Testis (tissue), 2 donors: ENCODE measurements at regions not wholly inside any gene's neighbourhood (a gene's known extent, or its start where the extent isn't known, plus 50 kb on each side); places are given as distances from the start of the nearest gene placed in this dataset.

ENCODE experiments used
- DNase-seq: peaks from one replicate; pipeline ENCODE4 v3.0.0-alpha.2; 2019
- H3K27ac ChIP-seq, 2 donors: fragments of 200-600 bp; sonication (generic); one replicate each; pipeline ENCODE4 v1.5.1; 2019
- H3K27me3 ChIP-seq: fragments of 200-600 bp; sonication (generic); one replicate; pipeline ENCODE4 v1.5.1; 2019
- H3K36me3 ChIP-seq: fragments of 200-600 bp; sonication (generic); one replicate; pipeline ENCODE4 v1.5.1; 2017; ENCODE audit warnings: low read depth; ENCODE audit errors: missing control alignments
- H3K4me1 ChIP-seq: fragments of 200-600 bp; sonication (generic); one replicate; pipeline ENCODE4 v1.5.1; 2019
- H3K4me3 ChIP-seq, 2 donors: fragments of 200-600 bp; sonication (generic); one replicate each; pipeline ENCODE4 v1.5.1; 2017 to 2019
- H3K9me3 ChIP-seq: fragments of 200-600 bp; sonication (generic); one replicate; pipeline ENCODE4 v1.5.1; 2017
- CTCF ChIP-seq, 3 experiments: fragments of 450-650 bp in 2 of 3; fragments of 200-600 bp in 1 of 3; sonication (generic) in 1 of 3; IDR thresholded peaks; one replicate each; pipeline ENCODE4 v1.5.1; 2016 to 2019; ENCODE audit warnings: antibody characterized with exemption in 3 of 3, mild to moderate bottlenecking in 2 of 3, moderate library complexity in 1 of 3
- POLR2A ChIP-seq: fragments of 450-650 bp; IDR thresholded peaks from one replicate; pipeline ENCODE4 v1.6.1; 2017; ENCODE audit warnings: antibody characterized with exemption, mild to moderate bottlenecking, moderate library complexity
- WGBS, 2 donors: methylation state at CpG; one replicate each; pipeline ENCODE4 v1.1.5; 2018; 5-methylcytosine and 5-hydroxymethylcytosine counted together
- intact Hi-C: fragments of 100-400 bp; cut with DNase I; formaldehyde crosslinking; loops from one replicate; pipeline ENCODE4 v1.15.1; 2023; ENCODE audit warnings: low total_unique reads

GRCh38 chr2:49236316-49236715, 82.0 kb upstream of the FSHR start:
- 74 to 96% methylated on average over 1 of the region's 1 CpG for WGBS, 2 donors
- no peaks in the 10 kb centered on the region for H3K36me3 ChIP-seq
- no peak overlapping the region for H3K27ac ChIP-seq
- H3K27me3 ChIP-seq: no peaks in the 10 kb centered on the region
- H3K4me1 ChIP-seq: no peaks in the 10 kb centered on the region
- DNase-seq: no peak
- no peak overlapping the region for H3K4me3 ChIP-seq
- H3K9me3 ChIP-seq: no peaks in the 10 kb centered on the region
- intact Hi-C loops: no loop called here
- TF ChIP-seq CTCF (IDR thresholded peaks at IDR 0.05) (no peak), POLR2A (no peak)

- no peaks in the 10 kb centered on the region for H3K27me3 ChIP-seq
- no peak for TF ChIP-seq CTCF (IDR thresholded peaks at IDR 0.05)
- no peak for TF ChIP-seq POLR2A
- H3K36me3 ChIP-seq: no peaks in the 10 kb centered on the region
- H3K4me1 ChIP-seq: no peaks in the 10 kb centered on the region
- intact Hi-C loops: no loop called here
- no peak overlapping the region for H3K4me3 ChIP-seq
- no peak for DNase-seq
- no peak overlapping the region for H3K27ac ChIP-seq
- WGBS, 2 donors: 85 to 88% methylated on average over 4 of the region's 4 CpGs
- no peaks in the 10 kb centered on the region for H3K9me3 ChIP-seq
Observed at GRCh38 chr2:49226360-49226759, 72.0 kb upstream of the FSHR start.

GRCh38 chr2:49225126-49225525, 70.8 kb upstream of the FSHR start:
- H3K27ac ChIP-seq: no peak overlapping the region
- no peaks in the 10 kb centered on the region for H3K4me1 ChIP-seq
- no peak for TF ChIP-seq CTCF (IDR thresholded peaks at IDR 0.05)
- no peak for TF ChIP-seq POLR2A
- no peak overlapping the region for H3K4me3 ChIP-seq
- H3K9me3 ChIP-seq: no peaks in the 10 kb centered on the region
- H3K36me3 ChIP-seq: no peaks in the 10 kb centered on the region
- DNase-seq: no peak
- intact Hi-C loops: no loop called here
- no peaks in the 10 kb centered on the region for H3K27me3 ChIP-seq

GRCh38 chr2:49224426-49225010, 70.2 kb upstream of the FSHR start:
- DNase-seq: no peak
- intact Hi-C loops: no loop called here
- no peak overlapping the region for H3K4me3 ChIP-seq
- H3K27ac ChIP-seq: no peak overlapping the region
- H3K9me3 ChIP-seq: no peaks in the 10 kb centered on the region
- H3K4me1 ChIP-seq: no peaks in the 10 kb centered on the region
- WGBS, 2 donors: 53 to 59% methylated on average over 4 of the region's 4 CpGs
- no peaks in the 10 kb centered on the region for H3K36me3 ChIP-seq
- no peaks in the 10 kb centered on the region for H3K27me3 ChIP-seq
- no peak for TF ChIP-seq POLR2A
- TF ChIP-seq CTCF (IDR thresholded peaks at IDR 0.05): no peak

- WGBS, 2 donors: 53 to 57% methylated on average over 3 of the region's 3 CpGs
- DNase-seq: no peak
- Histone ChIP-seq H3K9me3 (no peaks in the 10 kb centered on the region), H3K36me3 (no peaks in the 10 kb centered on the region), H3K4me1 (no peaks in the 10 kb centered on the region), H3K27me3 (no peaks in the 10 kb centered on the region), H3K4me3 (no peak overlapping the region), H3K27ac (no peak overlapping the region)
- TF ChIP-seq POLR2A: no peak
- intact Hi-C loops: no loop called here
Observed at GRCh38 chr2:49222975-49223528, 68.7 kb upstream of the FSHR start.
